ENCODE measurements at regions not wholly inside any gene's neighbourhood (a gene's known extent, or its start where the extent isn't known, plus 50 kb on each side); places are given as distances from the start of the nearest gene placed in this dataset.
"Not testable (repeated sequence)": the region's sequence is repeated elsewhere in the genome, so short reads cannot be mapped to it uniquely, and the experiment has no call there.

- DNase-seq, result no peak
Measured at GRCh38 chr11:80297858-80298632, 857.2 kb upstream of the TENM4 start.

GRCh38 chr11:80293293-80293692 is 852.5 kb upstream of the TENM4 start:
- no peak for DNase-seq

GRCh38 chr11:80284946-80285785 is 844.3 kb upstream of the TENM4 start:
- DNase-seq, result no peak

- DNase-seq, result no peak
Measured at GRCh38 chr11:80282643-80283042, 841.8 kb upstream of the TENM4 start.

- DNase-seq, result no peak
Measured at GRCh38 chr11:80281194-80281593, 840.4 kb upstream of the TENM4 start.

- DNase-seq, result no peak
Measured at GRCh38 chr11:80280737-80281136, 839.9 kb upstream of the TENM4 start.

GRCh38 chr11:80261776-80262175 is 820.9 kb upstream of the TENM4 start:
- DNase-seq, result no peak

GRCh38 chr11:80257319-80258015 is 816.6 kb upstream of the TENM4 start:
- DNase-seq, result not testable (repeated sequence)

GRCh38 chr11:80255021-80255420 is 814.2 kb upstream of the TENM4 start:
- DNase-seq, result no peak

- no peak for DNase-seq
Measured at GRCh38 chr11:80241766-80242165, 800.9 kb upstream of the TENM4 start.

- no peak for DNase-seq
Measured at GRCh38 chr11:80240245-80240644, 799.4 kb upstream of the TENM4 start.

GRCh38 chr11:80239217-80239616 is 798.4 kb upstream of the TENM4 start:
- no peak for DNase-seq

GRCh38 chr11:80227915-80228314 is 787.1 kb upstream of the TENM4 start:
- DNase-seq, result no peak

- no peak for DNase-seq
Measured at GRCh38 chr11:80214413-80214812, 773.6 kb upstream of the TENM4 start.

- no peak for DNase-seq
Measured at GRCh38 chr11:80211673-80212072, 770.8 kb upstream of the TENM4 start.

GRCh38 chr11:80204021-80204420 is 763.2 kb upstream of the TENM4 start:
- DNase-seq, result no peak

GRCh38 chr11:80196932-80197554 is 756.2 kb upstream of the TENM4 start:
- DNase-seq, result no peak

- DNase-seq, result no peak
Measured at GRCh38 chr11:80196041-80196440, 755.2 kb upstream of the TENM4 start.

- DNase-seq, result no peak
Measured at GRCh38 chr11:80194625-80195024, 753.8 kb upstream of the TENM4 start.

- no peak for DNase-seq
Measured at GRCh38 chr11:80194016-80194415, 753.2 kb upstream of the TENM4 start.

GRCh38 chr11:80188076-80188627 is 747.3 kb upstream of the TENM4 start:
- no peak for DNase-seq

GRCh38 chr11:80186692-80187091 is 745.9 kb upstream of the TENM4 start:
- no peak for DNase-seq

- no peak for DNase-seq
Measured at GRCh38 chr11:80182901-80183300, 742.1 kb upstream of the TENM4 start.
